DOHH2 (cell line): ENCODE measurements at regions not wholly inside any gene's neighbourhood (a gene's known extent, or its start where the extent isn't known, plus 50 kb on each side); places are given as distances from the start of the nearest gene placed in this dataset.

Experiments used
- EZH2phosphoT487 ChIP-seq: fragments of 200-600 bp; sonication (generic); IDR thresholded peaks from 2 replicates; pipeline ENCODE4 v1.6.1; 2017; ENCODE audit warnings: borderline replicate concordance, mild to moderate bottlenecking, antibody characterized with exemption, low read length, moderate library complexity, mixed read lengths
- TF ChIP-seq, protein P1 (sequence below): fragments of 200-600 bp; sonication (generic); IDR thresholded peaks from one replicate; pipeline ENCODE4 v1.5.1; 2014; ENCODE audit warnings: antibody characterized with exemption, mild to moderate bottlenecking, low read depth, low read length; ENCODE audit not compliant: poor library complexity, severe bottlenecking

DNA sequence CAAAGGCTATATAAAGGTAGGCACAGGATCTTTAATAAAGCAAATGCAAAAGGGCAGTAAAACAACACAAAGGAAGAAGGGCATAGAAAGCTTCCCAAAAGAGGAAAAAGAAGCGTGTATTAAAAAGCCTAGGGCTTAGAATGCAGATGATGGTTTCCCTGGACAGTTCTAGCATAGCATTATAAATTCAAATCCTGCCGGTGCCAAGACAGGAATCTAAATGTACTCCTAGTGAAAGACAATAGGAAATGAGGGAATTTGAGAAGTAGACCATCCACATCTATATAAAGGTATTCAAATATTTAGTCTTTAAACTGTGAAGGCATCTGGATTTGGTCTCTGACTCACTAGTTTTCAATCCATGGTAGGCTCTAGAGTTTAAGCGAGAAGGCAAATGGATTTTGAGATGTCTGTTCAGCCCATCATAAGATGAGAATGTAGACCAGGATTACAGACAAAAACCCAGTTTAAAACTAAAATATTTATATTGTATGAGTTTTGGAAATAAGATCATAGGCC lies 431.8 kb downstream of the TBL1XR1 start:
- TF ChIP-seq, protein P1, sequence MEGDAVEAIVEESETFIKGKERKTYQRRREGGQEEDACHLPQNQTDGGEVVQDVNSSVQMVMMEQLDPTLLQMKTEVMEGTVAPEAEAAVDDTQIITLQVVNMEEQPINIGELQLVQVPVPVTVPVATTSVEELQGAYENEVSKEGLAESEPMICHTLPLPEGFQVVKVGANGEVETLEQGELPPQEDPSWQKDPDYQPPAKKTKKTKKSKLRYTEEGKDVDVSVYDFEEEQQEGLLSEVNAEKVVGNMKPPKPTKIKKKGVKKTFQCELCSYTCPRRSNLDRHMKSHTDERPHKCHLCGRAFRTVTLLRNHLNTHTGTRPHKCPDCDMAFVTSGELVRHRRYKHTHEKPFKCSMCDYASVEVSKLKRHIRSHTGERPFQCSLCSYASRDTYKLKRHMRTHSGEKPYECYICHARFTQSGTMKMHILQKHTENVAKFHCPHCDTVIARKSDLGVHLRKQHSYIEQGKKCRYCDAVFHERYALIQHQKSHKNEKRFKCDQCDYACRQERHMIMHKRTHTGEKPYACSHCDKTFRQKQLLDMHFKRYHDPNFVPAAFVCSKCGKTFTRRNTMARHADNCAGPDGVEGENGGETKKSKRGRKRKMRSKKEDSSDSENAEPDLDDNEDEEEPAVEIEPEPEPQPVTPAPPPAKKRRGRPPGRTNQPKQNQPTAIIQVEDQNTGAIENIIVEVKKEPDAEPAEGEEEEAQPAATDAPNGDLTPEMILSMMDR, result no peak
- TF ChIP-seq EZH2phosphoT487, result no peak
